GM21447 (cell line): ENCODE measurements at regions not wholly inside any gene's neighbourhood (a gene's known extent, or its start where the extent isn't known, plus 50 kb on each side); places are given as distances from the start of the nearest gene placed in this dataset.

Experiments used
- ATAC-seq: cut with Tn5 transposase; IDR thresholded peaks from one replicate; pipeline ENCODE4 v1.9.1; 2021; ENCODE audit not compliant: unreplicated experiment

GRCh38 chr14:54088271-54088670 is 131.6 kb upstream of the BMP4 start:
- no peak for ATAC-seq

GRCh38 chr14:54090274-54090673 is 133.6 kb upstream of the BMP4 start:
- ATAC-seq: no peak

DNA sequence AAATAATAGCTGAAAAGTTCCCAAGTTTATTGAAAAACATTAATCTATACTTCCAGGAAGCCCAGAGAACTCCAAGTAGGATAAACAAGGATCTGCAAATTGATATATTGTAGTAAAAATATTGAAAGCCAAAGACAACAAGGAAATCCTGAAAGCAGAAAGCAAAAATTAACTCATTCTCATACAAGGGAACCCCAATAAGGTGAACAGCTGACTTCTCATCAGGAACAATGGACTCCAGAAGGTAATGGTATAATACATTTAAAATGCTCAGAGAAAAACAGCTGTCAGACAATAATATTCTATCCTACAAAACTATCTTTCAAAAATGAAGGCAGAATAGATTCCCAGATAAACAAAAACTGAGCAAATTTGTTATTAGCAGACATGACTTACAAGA is 138.1 kb upstream of the BMP4 start:
- ATAC-seq: no peak

DNA sequence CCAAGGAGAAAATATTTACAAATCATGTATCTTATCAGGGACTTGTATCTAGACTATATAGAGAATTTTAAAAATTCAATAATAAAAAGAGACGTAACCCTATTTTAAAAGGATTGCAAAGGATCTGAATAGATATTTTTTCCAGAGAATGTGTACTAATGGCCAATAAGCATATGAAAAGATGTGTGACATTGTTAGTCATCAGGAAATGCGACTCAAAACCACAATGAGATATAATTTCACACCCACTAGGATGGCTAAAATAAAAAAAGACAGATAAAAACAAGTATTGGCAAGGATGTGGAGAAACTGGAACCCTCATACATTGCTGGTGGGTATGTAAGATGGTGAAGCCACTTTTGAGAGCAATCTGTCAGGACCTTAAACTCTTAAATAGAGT is 141.9 kb upstream of the BMP4 start:
- no peak for ATAC-seq

GRCh38 chr14:54102051-54102456 is 145.4 kb upstream of the BMP4 start:
- ATAC-seq: no peak

GRCh38 chr14:54102530-54102929 is 145.9 kb upstream of the BMP4 start:
- ATAC-seq: no peak

DNA sequence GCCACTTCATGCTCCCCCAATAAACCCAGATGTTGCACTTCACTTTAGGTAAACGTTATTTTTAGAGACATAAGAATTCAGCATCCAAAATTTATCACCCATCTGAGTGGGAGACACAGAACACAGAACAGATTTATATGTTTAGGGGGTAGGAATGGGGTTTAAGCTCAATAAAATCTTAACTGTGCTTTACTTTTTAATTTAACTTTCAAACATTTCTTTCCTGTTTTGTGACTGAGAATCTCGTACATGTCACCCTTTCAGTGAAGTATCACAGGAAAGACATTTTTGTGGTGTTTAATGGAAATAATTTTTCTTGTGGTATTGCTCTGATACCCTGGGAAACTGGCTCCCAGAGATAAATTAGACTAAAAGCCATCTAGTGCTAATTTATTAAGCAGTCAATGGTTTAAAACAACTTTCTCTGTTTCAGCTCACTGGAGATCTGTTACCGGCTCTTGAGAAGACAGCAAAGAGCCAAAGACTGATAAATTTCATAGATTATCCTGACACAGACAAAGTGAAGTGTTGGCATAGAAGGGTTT is 148.0 kb upstream of the BMP4 start:
- no peak for ATAC-seq

DNA sequence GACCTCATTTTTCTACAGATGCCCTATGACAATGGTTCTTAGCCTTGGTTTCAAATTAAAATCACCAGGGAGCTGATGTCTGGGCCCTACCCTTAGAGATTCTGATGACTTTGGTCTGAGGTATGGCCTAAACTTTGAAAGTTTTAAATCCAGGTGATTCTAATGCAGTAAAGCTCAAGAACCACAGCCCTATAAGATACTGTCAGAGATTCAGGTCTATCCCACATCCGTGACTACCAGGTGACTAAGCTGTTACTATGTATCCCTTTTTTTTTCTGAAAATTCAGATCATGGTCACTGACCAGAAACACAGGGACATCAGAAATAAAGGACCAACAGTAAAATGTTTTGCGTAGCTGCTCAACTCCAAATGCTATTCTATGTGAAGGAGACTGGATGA is 148.8 kb upstream of the BMP4 start:
- ATAC-seq: no peak

DNA sequence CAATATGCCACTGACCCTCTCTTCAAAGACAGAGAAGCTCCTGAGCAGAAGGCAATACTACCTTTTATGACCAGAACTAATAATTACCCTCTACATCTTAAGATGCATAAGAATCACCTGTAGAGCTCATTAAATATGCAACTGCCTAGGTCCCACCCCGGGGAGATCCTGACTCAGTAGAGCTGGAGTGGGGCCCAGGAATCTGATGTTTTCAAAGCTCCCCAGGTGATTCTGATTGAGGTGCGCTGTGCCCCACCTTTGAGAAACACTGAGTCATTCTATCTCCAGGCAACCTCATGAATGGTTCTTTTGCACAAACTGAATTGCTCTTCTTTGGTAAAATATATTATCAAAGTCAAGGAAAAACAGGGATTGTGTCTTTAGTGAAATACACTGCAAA is 149.3 kb upstream of the BMP4 start:
- ATAC-seq: no peak

DNA sequence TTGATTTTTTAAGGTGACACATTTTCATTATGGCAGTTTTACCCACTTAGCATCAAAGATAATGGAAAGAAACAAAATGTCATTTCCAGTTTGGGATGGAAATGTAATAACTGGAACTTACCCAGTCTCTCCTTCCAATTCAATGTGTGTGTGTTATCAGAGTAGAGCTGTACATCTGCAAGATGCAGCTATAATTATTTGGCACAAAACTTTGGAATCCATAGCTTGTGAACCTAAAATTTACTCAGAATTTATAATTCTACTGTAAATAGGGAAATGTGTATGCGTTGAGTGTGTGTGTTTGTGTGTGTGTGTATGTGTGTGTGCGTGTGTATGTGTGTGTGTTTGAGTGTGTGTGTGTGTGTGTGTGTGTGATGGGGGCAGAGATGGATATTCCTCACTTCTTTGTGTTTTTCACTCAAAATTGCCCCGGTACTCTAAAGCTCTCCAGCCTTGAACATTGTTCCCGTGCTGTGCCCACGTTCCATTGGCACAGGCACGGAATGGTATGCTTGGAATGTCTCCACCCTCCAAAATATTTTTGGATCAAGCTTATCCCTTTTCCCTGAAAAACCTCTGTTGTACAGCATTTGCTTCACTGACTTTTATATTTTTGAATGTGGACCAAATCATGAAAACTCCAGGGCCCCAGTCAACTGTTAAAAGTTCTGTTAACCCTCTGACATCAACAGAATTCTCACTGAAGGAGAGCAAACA is 150.2 kb upstream of the BMP4 start:
- no peak for ATAC-seq

- ATAC-seq: no peak
Observed at GRCh38 chr14:54108481-54109471, 152.2 kb upstream of the BMP4 start.

DNA sequence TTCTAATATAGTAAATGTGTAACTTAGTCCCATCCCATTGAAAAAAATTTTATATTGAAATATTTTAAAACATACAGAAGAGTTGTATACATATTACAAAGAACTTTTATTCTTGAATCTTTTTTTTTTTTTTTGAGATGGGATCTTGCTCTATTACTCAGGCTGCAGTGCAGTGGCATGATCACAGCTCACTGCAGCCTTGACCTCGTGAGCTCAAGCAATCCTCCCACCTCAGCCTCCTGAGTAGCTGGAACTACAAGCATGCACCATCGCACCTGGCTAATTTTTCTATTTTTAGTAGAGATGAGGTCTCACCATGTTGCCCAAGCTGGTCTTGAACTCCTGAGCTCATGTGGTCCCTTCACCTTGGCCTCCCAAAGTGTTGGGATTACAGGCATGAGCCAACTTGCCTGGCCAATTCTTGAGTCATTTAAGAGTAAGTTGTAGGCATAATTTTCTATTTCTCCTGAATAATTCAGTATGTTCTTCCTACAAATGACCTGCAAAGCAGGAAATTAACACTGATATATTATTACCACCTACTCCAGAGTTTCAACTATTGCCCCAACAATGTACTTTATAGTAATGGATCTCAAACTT is 153.0 kb upstream of the BMP4 start:
- no peak for ATAC-seq

DNA sequence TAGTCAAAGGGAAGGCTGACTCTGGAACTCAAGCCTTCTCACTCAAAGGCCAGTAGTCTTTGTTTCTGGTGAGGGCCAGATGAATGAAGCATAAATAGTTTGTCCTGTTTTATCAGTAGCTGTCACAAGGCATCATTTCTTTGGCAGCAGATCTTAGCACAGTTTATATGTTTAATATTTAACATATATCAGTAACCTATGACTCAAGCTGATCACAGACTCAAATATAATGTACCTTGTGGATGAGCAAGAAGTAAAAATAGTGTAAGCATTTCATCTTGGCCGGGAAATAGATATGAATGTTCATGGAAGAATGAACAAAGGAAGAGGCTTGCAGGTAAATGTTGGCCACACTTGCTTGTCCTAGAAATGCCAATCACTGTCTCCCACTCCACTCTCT is 158.3 kb upstream of the BMP4 start:
- no peak for ATAC-seq

DNA sequence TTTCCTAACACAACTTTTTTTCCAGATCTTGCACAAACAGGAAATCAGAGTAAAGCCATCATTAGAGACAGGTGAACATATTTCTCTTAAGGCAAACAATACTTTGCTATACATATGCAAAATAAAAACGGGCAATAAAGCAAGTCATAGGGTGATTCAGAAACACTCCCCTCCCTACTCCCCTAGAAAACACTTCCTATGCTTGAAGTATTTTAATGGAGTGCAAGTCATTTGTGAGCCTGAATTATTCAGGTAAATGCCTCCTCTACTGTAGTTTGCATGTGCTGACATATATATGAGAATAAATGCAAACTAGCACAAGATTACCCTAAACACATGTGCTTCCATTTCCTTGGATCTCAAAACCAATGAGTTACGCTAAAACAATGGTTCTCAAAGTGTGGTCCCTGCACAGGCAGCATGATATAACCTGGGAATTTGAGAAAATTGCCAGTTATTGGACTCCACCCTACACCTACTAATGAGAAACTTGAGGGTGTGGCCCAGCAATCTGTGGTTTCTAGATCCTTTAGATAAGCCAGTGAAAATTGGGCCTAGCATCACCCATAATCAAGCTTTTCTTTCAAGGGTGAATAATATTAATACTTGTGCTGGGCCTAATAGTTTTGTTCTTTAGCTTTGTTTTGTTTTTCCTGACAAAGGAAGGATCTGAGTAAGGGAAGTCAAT is 159.7 kb upstream of the BMP4 start:
- ATAC-seq: no peak

DNA sequence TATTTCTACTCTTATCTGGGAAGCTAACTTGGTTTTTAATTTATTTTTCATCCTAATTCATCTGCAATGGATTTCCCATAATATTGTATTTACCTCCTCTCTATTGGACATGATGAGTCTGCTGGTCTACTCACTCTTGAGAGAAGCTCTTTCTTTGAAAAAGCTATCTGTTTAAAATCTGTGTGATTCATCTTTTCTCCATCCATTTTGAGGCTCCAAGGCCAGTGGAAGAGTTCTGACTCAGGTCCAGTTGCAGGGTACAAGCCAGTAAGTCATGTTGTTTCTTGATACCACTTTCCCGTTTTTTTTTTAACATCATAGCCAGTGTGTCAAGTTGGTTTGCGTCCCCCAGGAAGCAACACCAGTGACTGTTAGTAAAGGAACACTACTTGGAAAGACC is 160.3 kb upstream of the BMP4 start:
- ATAC-seq: no peak

GRCh38 chr14:54117396-54117795 is 160.8 kb upstream of the BMP4 start:
- no peak for ATAC-seq

- no peak for ATAC-seq
Observed at GRCh38 chr14:54117924-54118323, 161.3 kb upstream of the BMP4 start.

GRCh38 chr14:54120260-54120659 is 163.6 kb upstream of the BMP4 start:
- no peak for ATAC-seq

DNA sequence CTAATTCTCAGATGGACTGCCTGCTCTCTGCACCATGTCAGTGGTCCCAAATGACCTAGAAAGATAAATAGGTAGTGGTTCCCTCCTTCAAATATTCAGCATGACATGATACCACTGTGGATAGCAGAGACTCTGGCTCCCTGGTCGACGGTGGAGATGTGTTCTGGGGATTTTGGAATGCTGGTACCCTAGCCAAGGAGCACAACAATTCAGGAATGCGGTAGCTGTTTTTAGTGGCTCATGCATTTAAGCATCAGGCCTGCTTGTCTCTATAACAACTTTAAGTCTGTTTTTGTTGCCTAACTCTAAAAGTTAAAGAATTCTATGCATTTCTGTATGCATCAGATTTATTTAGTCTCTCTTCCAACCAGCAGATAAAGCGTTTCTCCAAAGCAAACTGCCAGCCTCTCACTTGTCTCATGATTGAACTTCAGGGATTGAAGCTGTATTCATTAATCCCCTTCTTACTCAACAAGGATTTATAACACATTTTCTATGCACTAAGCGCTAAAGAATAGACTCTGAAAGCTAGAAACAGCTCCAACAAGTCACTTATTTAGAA is 164.9 kb upstream of the BMP4 start:
- no peak for ATAC-seq

DNA sequence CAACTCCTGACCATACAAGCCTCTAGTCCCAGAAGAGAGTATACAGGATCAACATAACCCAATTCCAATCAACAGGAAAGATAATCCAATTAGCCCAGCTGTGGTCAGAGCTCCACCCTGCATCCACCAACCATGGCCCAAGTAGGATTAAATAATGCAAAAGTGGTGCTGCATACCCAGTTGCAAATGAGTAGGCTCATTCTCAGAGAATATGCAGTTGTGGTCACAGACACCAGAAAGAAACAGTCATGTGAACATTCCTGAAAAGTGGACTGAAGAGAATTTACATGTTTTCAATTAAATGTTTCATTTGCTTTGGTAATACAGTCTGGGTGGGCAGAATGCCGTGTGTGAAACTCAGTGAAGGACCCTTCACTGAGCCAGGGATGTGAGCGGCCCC is 167.2 kb upstream of the BMP4 start:
- ATAC-seq: no peak

GRCh38 chr14:54125109-54125508 is 168.5 kb upstream of the BMP4 start:
- ATAC-seq: no peak
